NB4 (cell line): ENCODE measurements at regions not wholly inside any gene's neighbourhood (a gene's known extent, or its start where the extent isn't known, plus 50 kb on each side); places are given as distances from the start of the nearest gene placed in this dataset.

ENCODE experiments used
- CTCF ChIP-seq: IDR thresholded peaks from one replicate; pipeline ENCODE4 v1.5.1; 2012; ENCODE audit warnings: low read depth, low read length
- POLR2A ChIP-seq: IDR thresholded peaks from 2 replicates; pipeline ENCODE4 v1.6.1; 2011; ENCODE audit warnings: mild to moderate bottlenecking; ENCODE audit not compliant: insufficient read length; ENCODE audit errors: extremely low read depth

- TF ChIP-seq CTCF: no peak
- TF ChIP-seq POLR2A: no peak
These were observed 241.1 kb downstream of the SOX9 start for GRCh38 chr17:72361892-72362291.
